ENCODE measurements at regions not wholly inside any gene's neighbourhood (a gene's known extent, or its start where the extent isn't known, plus 50 kb on each side); places are given as distances from the start of the nearest gene placed in this dataset.
A peak's percentile ranks its signal among the peaks of the same experiment; 100 is the strongest.

GRCh38 chr4:53777244-53777984 is 186.1 kb upstream of the LNX1 start:
- H3K27ac ChIP-seq (replicated peaks) = peak overlapping the region; percentile 43

DNA sequence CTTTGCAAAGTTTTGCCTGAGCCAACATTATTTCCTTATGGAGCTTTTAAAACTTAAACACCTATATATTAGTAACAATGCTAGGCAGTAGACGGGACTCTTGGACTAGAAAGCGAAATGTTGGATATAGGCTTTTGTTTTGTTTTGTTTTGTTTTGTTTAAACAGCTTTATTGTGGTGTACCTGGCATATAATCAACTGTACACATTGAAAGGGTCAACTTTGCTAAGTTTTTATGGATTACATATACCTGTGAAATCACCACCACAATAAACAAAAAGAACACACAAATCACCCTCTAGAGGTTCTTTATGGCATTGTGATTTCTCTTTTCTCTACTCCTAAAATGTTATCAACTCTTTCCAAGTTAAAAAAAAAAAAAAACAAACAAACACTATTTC is 184.9 kb upstream of the LNX1 start:
- no peaks in the 10 kb centered on the region for H3K9me3 ChIP-seq (replicated peaks)
- TF ChIP-seq, protein P1, sequence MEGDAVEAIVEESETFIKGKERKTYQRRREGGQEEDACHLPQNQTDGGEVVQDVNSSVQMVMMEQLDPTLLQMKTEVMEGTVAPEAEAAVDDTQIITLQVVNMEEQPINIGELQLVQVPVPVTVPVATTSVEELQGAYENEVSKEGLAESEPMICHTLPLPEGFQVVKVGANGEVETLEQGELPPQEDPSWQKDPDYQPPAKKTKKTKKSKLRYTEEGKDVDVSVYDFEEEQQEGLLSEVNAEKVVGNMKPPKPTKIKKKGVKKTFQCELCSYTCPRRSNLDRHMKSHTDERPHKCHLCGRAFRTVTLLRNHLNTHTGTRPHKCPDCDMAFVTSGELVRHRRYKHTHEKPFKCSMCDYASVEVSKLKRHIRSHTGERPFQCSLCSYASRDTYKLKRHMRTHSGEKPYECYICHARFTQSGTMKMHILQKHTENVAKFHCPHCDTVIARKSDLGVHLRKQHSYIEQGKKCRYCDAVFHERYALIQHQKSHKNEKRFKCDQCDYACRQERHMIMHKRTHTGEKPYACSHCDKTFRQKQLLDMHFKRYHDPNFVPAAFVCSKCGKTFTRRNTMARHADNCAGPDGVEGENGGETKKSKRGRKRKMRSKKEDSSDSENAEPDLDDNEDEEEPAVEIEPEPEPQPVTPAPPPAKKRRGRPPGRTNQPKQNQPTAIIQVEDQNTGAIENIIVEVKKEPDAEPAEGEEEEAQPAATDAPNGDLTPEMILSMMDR (IDR thresholded peaks at IDR 0.05; ENCODE audit: borderline replicate concordance) = no peak
- H3K27me3 ChIP-seq (ENCODE audit: low read depth) = peaks cover 11% of the 10 kb centered on the region
- H3K4me3 ChIP-seq = no peak overlapping the region
- DNase-seq = no peak
- no peaks in the 10 kb centered on the region for H3K36me3 ChIP-seq
- no peak overlapping the region for H3K27ac ChIP-seq (replicated peaks)
- intact Hi-C loops (cut with micrococcal nuclease) = no loop called here
- no peaks in the 10 kb centered on the region for H3K4me1 ChIP-seq

More at GRCh38 chr4:53777244-53777984, 186.1 kb upstream of the LNX1 start:
- intact Hi-C loops (cut with micrococcal nuclease) = no loop called here
- no peaks in the 10 kb centered on the region for H3K9me3 ChIP-seq (replicated peaks)
- H3K27me3 ChIP-seq (ENCODE audit: low read depth) = peaks cover 11% of the 10 kb centered on the region
- no peak for DNase-seq
- H3K4me3 ChIP-seq = no peak overlapping the region
- no peaks in the 10 kb centered on the region for H3K36me3 ChIP-seq
- TF ChIP-seq, protein P1 (IDR thresholded peaks at IDR 0.05; ENCODE audit: borderline replicate concordance) = no peak
- peaks cover 3% of the 10 kb centered on the region for H3K4me1 ChIP-seq

GRCh38 chr4:53775381-53775780 is 184.1 kb upstream of the LNX1 start:
- peaks cover 4% of the 10 kb centered on the region for H3K27me3 ChIP-seq (ENCODE audit: low read depth)
- no peak overlapping the region for H3K4me3 ChIP-seq
- no peaks in the 10 kb centered on the region for H3K4me1 ChIP-seq
- no peak for DNase-seq
- no peaks in the 10 kb centered on the region for H3K9me3 ChIP-seq (replicated peaks)
- H3K36me3 ChIP-seq = no peaks in the 10 kb centered on the region
- intact Hi-C loops (cut with micrococcal nuclease) = no loop called here
- H3K27ac ChIP-seq (replicated peaks) = no peak overlapping the region
- TF ChIP-seq, protein P1 (IDR thresholded peaks at IDR 0.05; ENCODE audit: borderline replicate concordance) = no peak

GRCh38 chr4:53771326-53771725 is 180.0 kb upstream of the LNX1 start:
- TF ChIP-seq, protein P1 (IDR thresholded peaks at IDR 0.05; ENCODE audit: borderline replicate concordance) = no peak
- no peaks in the 10 kb centered on the region for H3K36me3 ChIP-seq
- no peak for DNase-seq
- intact Hi-C loops (cut with micrococcal nuclease) = no loop called here
- no peak overlapping the region for H3K4me3 ChIP-seq
- no peaks in the 10 kb centered on the region for H3K27me3 ChIP-seq (ENCODE audit: low read depth)
- no peaks in the 10 kb centered on the region for H3K9me3 ChIP-seq (replicated peaks)
- no peaks in the 10 kb centered on the region for H3K4me1 ChIP-seq
- no peak overlapping the region for H3K27ac ChIP-seq (replicated peaks)

- Histone ChIP-seq H3K27me3 (ENCODE audit: low read depth) (no peaks in the 10 kb centered on the region), H3K4me3 (no peak overlapping the region), H3K9me3 (replicated peaks) (no peaks in the 10 kb centered on the region), H3K27ac (replicated peaks) (no peak overlapping the region), H3K4me1 (no peaks in the 10 kb centered on the region), H3K36me3 (no peaks in the 10 kb centered on the region)
- intact Hi-C loops (cut with micrococcal nuclease) = no loop called here
- TF ChIP-seq, protein P1 (IDR thresholded peaks at IDR 0.05; ENCODE audit: borderline replicate concordance) = no peak
- no peak for DNase-seq
Observed at GRCh38 chr4:53767482-53767881, 176.2 kb upstream of the LNX1 start.
